HEK293 (cell line): ENCODE measurements at regions not wholly inside any gene's neighbourhood (a gene's known extent, or its start where the extent isn't known, plus 50 kb on each side); places are given as distances from the start of the nearest gene placed in this dataset.

Source experiments
- CTCF ChIA-PET: fragments of 350-600 bp; formaldehyde crosslinking; extraction: SDS; loops from one replicate; lab custom pipeline; 2021; ENCODE audit warnings: antibody characterized with exemption; lab: Yijun Ruan, JAX
- POLR2A ChIA-PET: fragments of 300-600 bp; formaldehyde crosslinking; extraction: SDS; loops from one replicate; lab custom pipeline; 2020; ENCODE audit warnings: antibody characterized with exemption, inconsistent platforms; lab: Yijun Ruan, JAX
- H3K27ac ChIP-seq: fragments of 200-500 bp; sonication (Bioruptor generic); 2 replicates; pipeline ENCODE4 v1.5.1; 2014; ENCODE audit warnings: low read depth, low read length, control low read depth, inconsistent platforms; ENCODE audit errors: extremely low read depth
- H3K36me3 ChIP-seq, 2 experiments: fragments of 200-500 bp in 1 of 2; sonication (Bioruptor generic) in 1 of 2; 1 replicate in 1 of 2; 2 replicates in 1 of 2; pipeline ENCODE4 v1.5.1; 2014 to 2017; ENCODE audit warnings: inconsistent platforms in 2 of 2, low read length in 2 of 2; ENCODE audit not compliant: control insufficient read depth in 2 of 2, insufficient read depth in 1 of 2
- H3K4me1 ChIP-seq: fragments of 200-500 bp; sonication (Bioruptor generic); 2 replicates; pipeline ENCODE4 v1.5.1; 2014; ENCODE audit warnings: mild to moderate bottlenecking, low read length, inconsistent platforms; ENCODE audit not compliant: control insufficient read depth, insufficient read depth
- H3K4me3 ChIP-seq: 2 replicates; pipeline ENCODE4 v1.5.1; 2011; ENCODE audit warnings: low read depth, mild to moderate bottlenecking, control low read depth, low read length, moderate library complexity
- H3K9me3 ChIP-seq: fragments of 200-500 bp; sonication (Bioruptor generic); 2 replicates; pipeline ENCODE4 v1.5.1; 2014; ENCODE audit warnings: low read depth, low read length, inconsistent platforms; ENCODE audit not compliant: control insufficient read depth, insufficient read depth
- AEBP2 ChIP-seq: fragments of 450-650 bp; formaldehyde crosslinking; IDR thresholded peaks from 2 replicates; pipeline ENCODE4 v1.5.1; 2016; ENCODE audit warnings: missing biosample characterization, missing genetic modification characterization, borderline replicate concordance
- FEZF1 ChIP-seq: fragments of 450-650 bp; formaldehyde crosslinking; IDR thresholded peaks from 2 replicates; pipeline ENCODE4 v1.5.1; 2016; ENCODE audit warnings: missing biosample characterization, missing genetic modification characterization
- KLF7 ChIP-seq: fragments of 450-650 bp; formaldehyde crosslinking; IDR thresholded peaks from 2 replicates; pipeline ENCODE4 v1.5.1; 2016; ENCODE audit warnings: missing biosample characterization, missing genetic modification characterization, borderline replicate concordance
- OVOL3 ChIP-seq: fragments of 450-650 bp; formaldehyde crosslinking; IDR thresholded peaks from 2 replicates; pipeline ENCODE4 v1.5.1; 2016; ENCODE audit warnings: missing biosample characterization, missing genetic modification characterization
- REPIN1 ChIP-seq: fragments of 450-650 bp; formaldehyde crosslinking; IDR thresholded peaks from 2 replicates; pipeline ENCODE4 v1.5.1; 2017; ENCODE audit warnings: missing biosample characterization, missing genetic modification characterization, low read depth
- SCRT2 ChIP-seq: fragments of 450-650 bp; formaldehyde crosslinking; IDR thresholded peaks from 2 replicates; pipeline ENCODE4 v1.5.1; 2016; ENCODE audit warnings: missing biosample characterization, missing genetic modification characterization
- ZBTB6 ChIP-seq: fragments of 450-650 bp; formaldehyde crosslinking; IDR thresholded peaks from 2 replicates; pipeline ENCODE4 v1.5.1; 2017; ENCODE audit warnings: missing biosample characterization, missing genetic modification characterization
- ZIC2 ChIP-seq: fragments of 450-650 bp; formaldehyde crosslinking; IDR thresholded peaks from 2 replicates; pipeline ENCODE4 v1.5.1; 2016; ENCODE audit warnings: missing biosample characterization, missing genetic modification characterization
- ZNF10 ChIP-seq: fragments of 450-650 bp; formaldehyde crosslinking; IDR thresholded peaks from 2 replicates; pipeline ENCODE4 v1.5.1; 2017; ENCODE audit warnings: missing biosample characterization, missing genetic modification characterization
- ZNF121 ChIP-seq: fragments of 450-650 bp; formaldehyde crosslinking; IDR thresholded peaks from 2 replicates; pipeline ENCODE4 v1.5.1; 2016; ENCODE audit warnings: missing biosample characterization, missing genetic modification characterization
- ZNF133 ChIP-seq: fragments of 450-650 bp; formaldehyde crosslinking; IDR thresholded peaks from 2 replicates; pipeline ENCODE4 v1.5.1; 2016; ENCODE audit warnings: missing biosample characterization, missing genetic modification characterization
- ZNF155 ChIP-seq: fragments of 450-650 bp; formaldehyde crosslinking; IDR thresholded peaks from 2 replicates; pipeline ENCODE4 v1.5.1; 2016; ENCODE audit warnings: missing biosample characterization, missing genetic modification characterization
- ZNF214 ChIP-seq: fragments of 450-650 bp; formaldehyde crosslinking; IDR thresholded peaks from 2 replicates; pipeline ENCODE4 v1.5.1; 2017; ENCODE audit warnings: missing biosample characterization, mild to moderate bottlenecking, missing genetic modification characterization, borderline replicate concordance
- ZNF239 ChIP-seq: fragments of 450-650 bp; formaldehyde crosslinking; IDR thresholded peaks from 2 replicates; pipeline ENCODE4 v1.5.1; 2016; ENCODE audit warnings: missing biosample characterization, missing genetic modification characterization
- ZNF292 ChIP-seq: fragments of 450-650 bp; formaldehyde crosslinking; IDR thresholded peaks from 2 replicates; pipeline ENCODE4 v1.5.1; 2016; ENCODE audit warnings: low read depth, missing biosample characterization, missing genetic modification characterization, borderline replicate concordance
- ZNF391 ChIP-seq: fragments of 450-650 bp; formaldehyde crosslinking; IDR thresholded peaks from 2 replicates; pipeline ENCODE4 v1.5.1; 2016; ENCODE audit warnings: low read depth, missing biosample characterization, missing genetic modification characterization, borderline replicate concordance
- ZNF423 ChIP-seq: fragments of 450-650 bp; formaldehyde crosslinking; IDR thresholded peaks from 2 replicates; pipeline ENCODE4 v1.5.1; 2016; ENCODE audit warnings: missing biosample characterization, missing genetic modification characterization
- ZNF449 ChIP-seq: fragments of 450-650 bp; formaldehyde crosslinking; IDR thresholded peaks from 2 replicates; pipeline ENCODE4 v1.5.1; 2017; ENCODE audit warnings: missing biosample characterization, mild to moderate bottlenecking, missing genetic modification characterization, moderate library complexity
- ZNF518A ChIP-seq: fragments of 450-650 bp; formaldehyde crosslinking; conservative IDR thresholded peaks from 2 replicates; pipeline ENCODE4 v1.5.1; 2016; ENCODE audit warnings: low read depth, missing biosample characterization, missing genetic modification characterization
- ZNF521 ChIP-seq: fragments of 450-650 bp; formaldehyde crosslinking; IDR thresholded peaks from 2 replicates; pipeline ENCODE4 v1.5.1; 2017; ENCODE audit warnings: missing biosample characterization, mild to moderate bottlenecking, missing genetic modification characterization
- ZNF530 ChIP-seq: fragments of 450-650 bp; formaldehyde crosslinking; IDR thresholded peaks from 2 replicates; pipeline ENCODE4 v1.5.1; 2016; ENCODE audit warnings: low read depth, missing biosample characterization, missing genetic modification characterization
- ZNF548 ChIP-seq: fragments of 450-650 bp; formaldehyde crosslinking; IDR thresholded peaks from 2 replicates; pipeline ENCODE4 v1.5.1; 2016; ENCODE audit warnings: missing biosample characterization, missing genetic modification characterization
- ZNF549 ChIP-seq: fragments of 450-650 bp; IDR thresholded peaks from 2 replicates; pipeline ENCODE4 v1.5.1; 2018; ENCODE audit warnings: missing biosample characterization, missing genetic modification characterization, mild to moderate bottlenecking, inconsistent platforms, moderate library complexity
- ZNF660 ChIP-seq: fragments of 450-650 bp; IDR thresholded peaks from 2 replicates; pipeline ENCODE4 v1.5.1; 2018; ENCODE audit warnings: missing biosample characterization, mild to moderate bottlenecking, missing genetic modification characterization
- ZNF692 ChIP-seq: fragments of 450-650 bp; formaldehyde crosslinking; IDR thresholded peaks from 2 replicates; pipeline ENCODE4 v1.5.1; 2016; ENCODE audit warnings: missing biosample characterization, missing genetic modification characterization
- ZNF76 ChIP-seq: fragments of 450-650 bp; formaldehyde crosslinking; IDR thresholded peaks from 2 replicates; pipeline ENCODE4; 2016; ENCODE audit warnings: low read depth, missing biosample characterization, missing genetic modification characterization, borderline replicate concordance
- ZNF785 ChIP-seq: fragments of 450-650 bp; formaldehyde crosslinking; IDR thresholded peaks from 2 replicates; pipeline ENCODE4 v1.5.1; 2016; ENCODE audit warnings: missing biosample characterization, missing genetic modification characterization
- ZNF837 ChIP-seq: fragments of 450-650 bp; formaldehyde crosslinking; IDR thresholded peaks from 2 replicates; pipeline ENCODE4 v1.5.1; 2016; ENCODE audit warnings: missing biosample characterization, missing genetic modification characterization

GRCh38 chr10:36781570-36781969 lies 343.8 kb upstream of the ANKRD30A start (continued):
- TF ChIP-seq ZNF518A (tag by site-specific recombination) (no peak), SCRT2 (no peak), ZNF292 (no peak), ZNF76 (tag by site-specific recombination) (no peak), ZNF660 (tag by site-specific recombination) (no peak), ZNF521 (tag by site-specific recombination) (no peak), ZNF548 (no peak), ZNF423 (tag by site-specific recombination) (no peak), ZNF133 (tag by site-specific recombination) (no peak), ZNF449 (tag by site-specific recombination) (no peak), ZNF214 (no peak)

- ChIA-PET CTCF (interaction anchor here (0.6 to 3.9 kb wide), 9 partner anchors 8 to 1660 kb away, joined by 3 to 55 read pairs (median 6); no protein-coding TSS in a partner anchor), POLR2A (no interaction called here)
These were observed 345.2 kb upstream of the ANKRD30A start for GRCh38 chr10:36780158-36780557.

More at GRCh38 chr10:36780158-36780557, 345.2 kb upstream of the ANKRD30A start:
- no peak overlapping the region for H3K4me3 ChIP-seq
- H3K36me3 ChIP-seq = no peaks in the 10 kb centered on the region
- no peaks in the 10 kb centered on the region for H3K4me1 ChIP-seq
- H3K9me3 ChIP-seq = no peaks in the 10 kb centered on the region
- TF ChIP-seq ZNF121 (tag by site-specific recombination) (no peak), ZNF239 (tag by site-specific recombination) (no peak), ZNF391 (no peak), OVOL3 (tag by site-specific recombination) (no peak), KLF7 (tag by site-specific recombination) (no peak), AEBP2 (tag by site-specific recombination) (no peak), ZNF76 (tag by site-specific recombination) (no peak), ZNF155 (tag by site-specific recombination) (no peak), ZNF530 (tag by site-specific recombination) (no peak), ZBTB6 (no peak), ZNF10 (no peak), ZNF837 (no peak), ZNF692 (tag by site-specific recombination) (no peak), ZNF785 (tag by site-specific recombination) (no peak), ZNF549 (tag by site-specific recombination) (no peak), REPIN1 (tag by site-specific recombination) (no peak), ZIC2 (tag by site-specific recombination) (no peak), FEZF1 (no peak)
- H3K27ac ChIP-seq = no peak overlapping the region
